Ishikawa (cell line): ENCODE measurements at regions not wholly inside any gene's neighbourhood (a gene's known extent, or its start where the extent isn't known, plus 50 kb on each side); places are given as distances from the start of the nearest gene placed in this dataset.

ENCODE experiments used
- CEBPB ChIP-seq: IDR thresholded peaks from 2 replicates; pipeline ENCODE4 v1.6.1; 2012
- CREB1 ChIP-seq: IDR thresholded peaks from 2 replicates; pipeline ENCODE4 v1.6.1; 2012; ENCODE audit warnings: low read depth
- EGR1 ChIP-seq: IDR thresholded peaks from 2 replicates; pipeline ENCODE4 v1.6.1; 2012
- EP300 ChIP-seq: IDR thresholded peaks from 2 replicates; pipeline ENCODE4 v1.6.1; 2012; ENCODE audit warnings: borderline replicate concordance
- FOXM1 ChIP-seq: IDR thresholded peaks from 2 replicates; pipeline ENCODE4 v1.6.1; 2012; ENCODE audit warnings: low read depth, borderline replicate concordance
- MAX ChIP-seq: IDR thresholded peaks from 2 replicates; pipeline ENCODE4 v1.6.1; 2012
- NFIC ChIP-seq: IDR thresholded peaks from 2 replicates; pipeline ENCODE4 v1.6.1; 2012
- RAD21 ChIP-seq: IDR thresholded peaks from 2 replicates; pipeline ENCODE4 v1.6.1; 2012; ENCODE audit warnings: low read depth
- REST ChIP-seq: IDR thresholded peaks from 2 replicates; pipeline ENCODE4 v1.6.1; 2012; ENCODE audit warnings: low read depth, mild to moderate bottlenecking
- TAF1 ChIP-seq: IDR thresholded peaks from 2 replicates; pipeline ENCODE4 v1.6.1; 2012; ENCODE audit warnings: low read depth, mild to moderate bottlenecking
- TCF12 ChIP-seq: IDR thresholded peaks from 2 replicates; pipeline ENCODE4 v1.6.1; 2012; ENCODE audit warnings: low read depth
- TEAD4 ChIP-seq: IDR thresholded peaks from 2 replicates; pipeline ENCODE4 v1.6.1; 2012
- USF1 ChIP-seq: IDR thresholded peaks from 2 replicates; pipeline ENCODE4 v1.6.1; 2012
- YY1 ChIP-seq: IDR thresholded peaks from 2 replicates; pipeline ENCODE4 v1.6.1; 2012; ENCODE audit warnings: low read depth
- ZBTB7A ChIP-seq: IDR thresholded peaks from 2 replicates; pipeline ENCODE4 v1.6.1; 2012; ENCODE audit warnings: low read depth

- TF ChIP-seq REST (no peak), FOXM1 (no peak), CEBPB (no peak), ZBTB7A (no peak), YY1 (no peak), EGR1 (no peak), RAD21 (no peak), MAX (no peak), CREB1 (no peak), NFIC (no peak), TCF12 (no peak), TEAD4 (no peak), TAF1 (no peak), USF1 (no peak), EP300 (no peak)
Observed at GRCh38 chr12:87198181-87198580, 831.0 kb downstream of the C12orf50 start.

- TF ChIP-seq TAF1 (no peak), NFIC (no peak), TCF12 (no peak), EP300 (no peak), YY1 (no peak), MAX (no peak), RAD21 (no peak), TEAD4 (no peak)
Observed at GRCh38 chr12:87196321-87196720, 832.9 kb downstream of the C12orf50 start.

GRCh38 chr12:87185367-87185766 is 843.8 kb downstream of the C12orf50 start:
- no peak for TF ChIP-seq YY1
- no peak for TF ChIP-seq RAD21
- no peak for TF ChIP-seq TCF12
- no peak for TF ChIP-seq USF1
- no peak for TF ChIP-seq NFIC
- no peak for TF ChIP-seq CEBPB
- no peak for TF ChIP-seq EP300
- TF ChIP-seq CREB1: no peak
- no peak for TF ChIP-seq TEAD4
- TF ChIP-seq FOXM1: no peak
- no peak for TF ChIP-seq ZBTB7A
- TF ChIP-seq REST: no peak
- no peak for TF ChIP-seq MAX
- no peak for TF ChIP-seq TAF1
- TF ChIP-seq EGR1: no peak

GRCh38 chr12:87182696-87183233 is 846.4 kb downstream of the C12orf50 start:
- TF ChIP-seq CREB1 (no peak), FOXM1 (no peak), EP300 (no peak), EGR1 (no peak), TAF1 (no peak), NFIC (no peak), YY1 (no peak), TCF12 (no peak), RAD21 (no peak), REST (no peak), MAX (no peak), CEBPB (no peak), TEAD4 (no peak), USF1 (no peak), ZBTB7A (no peak)
